GM23338 (cell line): ENCODE measurements at regions not wholly inside any gene's neighbourhood (a gene's known extent, or its start where the extent isn't known, plus 50 kb on each side); places are given as distances from the start of the nearest gene placed in this dataset.

Experiments
- ATAC-seq: fragments of 200-7000 bp; cut with Tn5 transposase; 3 replicates; pipeline ENCODE4 v1.9.1; 2020
- DNase-seq: peaks from one replicate; pipeline ENCODE4 v3.0.0-alpha.2; 2015; ENCODE audit warnings: low spot score
- H2AFZ ChIP-seq: fragments of 200-600 bp; sonication (generic); 2 replicates; pipeline ENCODE4 v1.8.0; 2016; ENCODE audit warnings: antibody characterized with exemption, mild to moderate bottlenecking, moderate library complexity
- H3F3A ChIP-seq: fragments of 200-600 bp; sonication (generic); replicated peaks from 2 replicates; pipeline ENCODE4 v1.8.0; 2017; ENCODE audit warnings: antibody characterized with exemption, mixed run types, low read depth
- H3K27ac ChIP-seq: fragments of 200-600 bp; sonication (generic); 2 replicates; pipeline ENCODE4 v1.6.1; 2016; ENCODE audit warnings: low read depth
- H3K27me3 ChIP-seq: fragments of 200-600 bp; sonication (generic); 2 replicates; pipeline ENCODE4 v1.8.0; 2016; ENCODE audit warnings: mild to moderate bottlenecking, mixed run types, moderate library complexity; ENCODE audit not compliant: insufficient read depth
- H3K36me3 ChIP-seq: fragments of 200-600 bp; sonication (generic); 2 replicates; pipeline ENCODE4 v1.8.0; 2016; ENCODE audit warnings: mild to moderate bottlenecking; ENCODE audit not compliant: insufficient read depth
- H3K4me1 ChIP-seq: fragments of 200-600 bp; sonication (generic); 2 replicates; pipeline ENCODE4 v1.8.0; 2016; ENCODE audit warnings: mild to moderate bottlenecking, moderate library complexity; ENCODE audit not compliant: insufficient read depth
- H3K4me2 ChIP-seq: fragments of 200-600 bp; sonication (generic); 2 replicates; pipeline ENCODE4 v1.7.1; 2017; ENCODE audit warnings: mixed run types
- H3K4me3 ChIP-seq: fragments of 200-600 bp; sonication (generic); 2 replicates; pipeline ENCODE4 v1.6.1; 2016; ENCODE audit warnings: mixed run types
- H3K79me2 ChIP-seq: fragments of 200-600 bp; sonication (generic); replicated peaks from 2 replicates; pipeline ENCODE4 v1.8.0; 2017; ENCODE audit warnings: mild to moderate bottlenecking; ENCODE audit not compliant: insufficient read depth
- H3K9me2 ChIP-seq: fragments of 200-600 bp; sonication (generic); 2 replicates; pipeline ENCODE4 v1.8.0; 2017; ENCODE audit not compliant: insufficient read depth
- H4K20me1 ChIP-seq: fragments of 200-600 bp; sonication (generic); replicated peaks from 2 replicates; pipeline ENCODE4 v1.8.0; 2017; ENCODE audit warnings: mild to moderate bottlenecking; ENCODE audit not compliant: insufficient read depth
- H3K27ac Mint-ChIP-seq: 2 replicates; pipeline ENCODE4 v1.8.0; 2020; ENCODE audit warnings: inconsistent platforms, mild to moderate bottlenecking, moderate library complexity, mixed read lengths
- H3K27me3 Mint-ChIP-seq: 3 replicates; pipeline ENCODE4 v1.8.0; 2022; ENCODE audit warnings: low read depth, mild to moderate bottlenecking, moderate library complexity, mixed read lengths, inconsistent platforms; ENCODE audit not compliant: insufficient read depth, poor library complexity
- H3K36me3 Mint-ChIP-seq: 3 replicates; pipeline ENCODE4 v1.8.0; 2021; ENCODE audit warnings: low read depth, mild to moderate bottlenecking, inconsistent platforms, moderate library complexity, mixed read lengths
- H3K4me1 Mint-ChIP-seq: 3 replicates; pipeline ENCODE4 v1.8.0; 2020; ENCODE audit warnings: mild to moderate bottlenecking, inconsistent platforms, mixed read lengths
- H3K4me3 Mint-ChIP-seq: 3 replicates; pipeline ENCODE4 v1.8.0; 2021; ENCODE audit warnings: moderate library complexity, mild to moderate bottlenecking, inconsistent platforms, mixed read lengths
- H3K9me3 Mint-ChIP-seq: 3 replicates; pipeline ENCODE4 v1.8.0; 2020; ENCODE audit warnings: moderate library complexity, mild to moderate bottlenecking, inconsistent platforms, mixed read lengths
- CREB1 ChIP-seq: fragments of 250-450 bp; sonication (Bioruptor Pico); IDR thresholded peaks from 2 replicates; pipeline ENCODE4 v1.5.0; 2020; ENCODE audit warnings: low read depth, mild to moderate bottlenecking, moderate library complexity
- EZH2 ChIP-seq: fragments of 200-600 bp; sonication (generic); IDR thresholded peaks from one replicate; pipeline ENCODE4 v1.8.0; 2017; ENCODE audit warnings: antibody characterized with exemption, mild to moderate bottlenecking, low read depth; ENCODE audit not compliant: unreplicated experiment
- EZH2phosphoT487 ChIP-seq: fragments of 200-600 bp; sonication (generic); IDR thresholded peaks from one replicate; pipeline ENCODE4 v1.8.1; 2018; ENCODE audit warnings: antibody characterized with exemption; ENCODE audit not compliant: unreplicated experiment
- JUNB ChIP-seq: IDR thresholded peaks from one replicate; pipeline ENCODE4 v1.6.1; 2016; ENCODE audit warnings: antibody characterized with exemption; ENCODE audit not compliant: unreplicated experiment
- NANOG ChIP-seq: IDR thresholded peaks from 2 replicates; pipeline ENCODE4 v1.6.1; 2016; ENCODE audit warnings: antibody characterized with exemption, borderline replicate concordance
- POLR2AphosphoS5 ChIP-seq: IDR thresholded peaks from 2 replicates; pipeline ENCODE4 v1.6.1; 2016; ENCODE audit warnings: antibody characterized with exemption, low read depth
- REST ChIP-seq: IDR thresholded peaks from one replicate; pipeline ENCODE4 v1.6.1; 2018; ENCODE audit warnings: antibody characterized with exemption; ENCODE audit not compliant: unreplicated experiment
- STAT1 ChIP-seq: IDR thresholded peaks from one replicate; pipeline ENCODE4 v1.6.1; 2016; ENCODE audit warnings: antibody characterized with exemption; ENCODE audit not compliant: unreplicated experiment
- ZNF114 ChIP-seq: fragments of 250-450 bp; sonication (Bioruptor Pico); IDR thresholded peaks from 2 replicates; pipeline ENCODE4 v1.5.0; 2020; ENCODE audit warnings: mild to moderate bottlenecking, moderate library complexity
- ZNF331 ChIP-seq: fragments of 250-450 bp; sonication (Bioruptor Pico); IDR thresholded peaks from 2 replicates; pipeline ENCODE4 v1.5.0; 2020; ENCODE audit warnings: low read depth, mild to moderate bottlenecking, moderate library complexity
- TF ChIP-seq, protein P1 (sequence below), 2 experiments: fragments of 200-600 bp in 1 of 2; sonication (generic) in 1 of 2; conservative IDR thresholded peaks; 2 replicates each; pipeline versions ENCODE4 v1.5.1 to v1.6.1; 2016 to 2017; ENCODE audit warnings: antibody characterized with exemption in 2 of 2, low read depth in 2 of 2, mild to moderate bottlenecking in 2 of 2, moderate library complexity in 1 of 2
- TF ChIP-seq, protein P2 (sequence below): IDR thresholded peaks from 2 replicates; pipeline ENCODE4 v1.6.1; 2016; ENCODE audit warnings: antibody characterized with exemption

- TF ChIP-seq REST = no peak
- TF ChIP-seq CREB1 (CRISPR knock-in tag) = no peak
- TF ChIP-seq EZH2 = no peak
- TF ChIP-seq EZH2phosphoT487 = no peak
- TF ChIP-seq STAT1 = no peak
- no peak for TF ChIP-seq ZNF114 (CRISPR knock-in tag)
- TF ChIP-seq NANOG = no peak
- TF ChIP-seq, protein P1, sequence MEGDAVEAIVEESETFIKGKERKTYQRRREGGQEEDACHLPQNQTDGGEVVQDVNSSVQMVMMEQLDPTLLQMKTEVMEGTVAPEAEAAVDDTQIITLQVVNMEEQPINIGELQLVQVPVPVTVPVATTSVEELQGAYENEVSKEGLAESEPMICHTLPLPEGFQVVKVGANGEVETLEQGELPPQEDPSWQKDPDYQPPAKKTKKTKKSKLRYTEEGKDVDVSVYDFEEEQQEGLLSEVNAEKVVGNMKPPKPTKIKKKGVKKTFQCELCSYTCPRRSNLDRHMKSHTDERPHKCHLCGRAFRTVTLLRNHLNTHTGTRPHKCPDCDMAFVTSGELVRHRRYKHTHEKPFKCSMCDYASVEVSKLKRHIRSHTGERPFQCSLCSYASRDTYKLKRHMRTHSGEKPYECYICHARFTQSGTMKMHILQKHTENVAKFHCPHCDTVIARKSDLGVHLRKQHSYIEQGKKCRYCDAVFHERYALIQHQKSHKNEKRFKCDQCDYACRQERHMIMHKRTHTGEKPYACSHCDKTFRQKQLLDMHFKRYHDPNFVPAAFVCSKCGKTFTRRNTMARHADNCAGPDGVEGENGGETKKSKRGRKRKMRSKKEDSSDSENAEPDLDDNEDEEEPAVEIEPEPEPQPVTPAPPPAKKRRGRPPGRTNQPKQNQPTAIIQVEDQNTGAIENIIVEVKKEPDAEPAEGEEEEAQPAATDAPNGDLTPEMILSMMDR (conservative IDR thresholded peaks at IDR 0.05; ENCODE audit: low read depth in 2 of 2) = no peak
Measured at GRCh38 chr16:49011901-49012300, 269.7 kb downstream of the CBLN1 start (continued).

DNA sequence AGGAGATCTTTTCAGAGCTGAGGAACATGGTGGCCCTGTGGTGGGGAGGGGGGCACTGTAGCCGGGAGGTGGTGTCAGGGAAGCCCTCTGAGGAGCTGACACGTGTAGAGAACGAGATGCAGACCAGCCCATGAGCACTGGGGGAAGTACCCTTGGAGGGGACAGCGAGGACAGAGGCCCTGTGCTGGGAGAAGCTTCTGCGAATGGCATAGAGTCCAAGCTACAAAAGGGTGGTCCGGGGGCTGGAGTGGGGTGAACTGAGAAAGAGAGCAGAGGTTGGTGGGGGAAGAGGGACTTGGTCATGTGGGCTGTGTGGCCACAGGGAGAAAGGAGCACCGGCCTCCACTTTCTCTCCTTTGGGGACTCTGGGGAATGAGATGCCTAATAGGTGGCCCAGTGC, 270.8 kb downstream of the CBLN1 start:
- Histone ChIP-seq H3K27ac (no peak overlapping the region), H3K27me3 (no peaks in the 10 kb centered on the region), H2AFZ (no peak overlapping the region), H3F3A (no peaks in the 10 kb centered on the region), H3K4me1 (peaks cover 7% of the 10 kb centered on the region), H3K4me2 (no peak overlapping the region), H3K79me2 (no peaks in the 10 kb centered on the region), H4K20me1 (no peaks in the 10 kb centered on the region), H3K4me3 (no peak overlapping the region), H3K9me2 (peaks cover 12% of the 10 kb centered on the region), H3K36me3 (no peaks in the 10 kb centered on the region)
- DNase-seq = no peak
- no peak for ATAC-seq
- no peak overlapping the region for H3K4me3 Mint-ChIP-seq
- H3K36me3 Mint-ChIP-seq = no peaks in the 10 kb centered on the region
- H3K27ac Mint-ChIP-seq = no peak overlapping the region
- peaks cover 8% of the 10 kb centered on the region for H3K4me1 Mint-ChIP-seq
- peaks cover 3% of the 10 kb centered on the region for H3K27me3 Mint-ChIP-seq
- H3K9me3 Mint-ChIP-seq = peaks cover 2% of the 10 kb centered on the region; the same call in 2 of the 3 replicates
- no peak for TF ChIP-seq JUNB
- TF ChIP-seq POLR2AphosphoS5 = no peak
- TF ChIP-seq, protein P1 (conservative IDR thresholded peaks at IDR 0.05; ENCODE audit: low read depth in 2 of 2) = no peak
- TF ChIP-seq, protein P2, sequence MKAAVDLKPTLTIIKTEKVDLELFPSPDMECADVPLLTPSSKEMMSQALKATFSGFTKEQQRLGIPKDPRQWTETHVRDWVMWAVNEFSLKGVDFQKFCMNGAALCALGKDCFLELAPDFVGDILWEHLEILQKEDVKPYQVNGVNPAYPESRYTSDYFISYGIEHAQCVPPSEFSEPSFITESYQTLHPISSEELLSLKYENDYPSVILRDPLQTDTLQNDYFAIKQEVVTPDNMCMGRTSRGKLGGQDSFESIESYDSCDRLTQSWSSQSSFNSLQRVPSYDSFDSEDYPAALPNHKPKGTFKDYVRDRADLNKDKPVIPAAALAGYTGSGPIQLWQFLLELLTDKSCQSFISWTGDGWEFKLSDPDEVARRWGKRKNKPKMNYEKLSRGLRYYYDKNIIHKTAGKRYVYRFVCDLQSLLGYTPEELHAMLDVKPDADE = no peak
- TF ChIP-seq STAT1 = no peak
- no peak for TF ChIP-seq ZNF331 (CRISPR knock-in tag)
- no peak for TF ChIP-seq CREB1 (CRISPR knock-in tag)
- TF ChIP-seq EZH2phosphoT487 = no peak
- TF ChIP-seq EZH2 = no peak
